Endodermal cell (in vitro differentiated cells): ENCODE measurements at regions not wholly inside any gene's neighbourhood (a gene's known extent, or its start where the extent isn't known, plus 50 kb on each side); places are given as distances from the start of the nearest gene placed in this dataset.

ENCODE experiments used
- DNase-seq: peaks from one replicate; pipeline ENCODE4 v3.0.0-alpha.2; 2017
- H3K27ac ChIP-seq: 2 replicates; pipeline ENCODE4 v1.5.1; 2013; ENCODE audit warnings: mild to moderate bottlenecking, low read depth, low read length, moderate library complexity
- H3K27me3 ChIP-seq: 2 replicates; pipeline ENCODE4 v1.6.1; 2013; ENCODE audit warnings: mild to moderate bottlenecking, low read length, moderate library complexity; ENCODE audit not compliant: insufficient read depth, control insufficient read depth, poor library complexity, severe bottlenecking
- H3K36me3 ChIP-seq: 2 replicates; pipeline ENCODE4 v1.7.0; 2013; ENCODE audit warnings: mild to moderate bottlenecking, low read length, moderate library complexity; ENCODE audit not compliant: control insufficient read depth, insufficient read depth
- H3K4me1 ChIP-seq: one replicate; pipeline ENCODE4 v1.7.0; 2013; ENCODE audit warnings: low read length; ENCODE audit not compliant: control insufficient read depth, insufficient read depth
- H3K4me3 ChIP-seq: 2 replicates; pipeline ENCODE4 v1.5.1; 2013; ENCODE audit warnings: mild to moderate bottlenecking, low read length, moderate library complexity
- H3K9ac ChIP-seq: 2 replicates; pipeline ENCODE4 v1.6.1; 2013; ENCODE audit warnings: mild to moderate bottlenecking, low read length, moderate library complexity; ENCODE audit not compliant: poor library complexity, severe bottlenecking; ENCODE audit errors: extremely low read depth
- H3K9me3 ChIP-seq: 2 replicates; pipeline ENCODE4 v1.6.1; 2013; ENCODE audit warnings: mild to moderate bottlenecking, low read length, moderate library complexity; ENCODE audit not compliant: control insufficient read depth
- H3K27ac Mint-ChIP-seq: 2 replicates; pipeline ENCODE4 v1.8.0; 2020; ENCODE audit warnings: mixed read lengths
- H3K27me3 Mint-ChIP-seq: 2 replicates; pipeline ENCODE4 v1.8.0; 2021; ENCODE audit warnings: mild to moderate bottlenecking, mixed read lengths; ENCODE audit not compliant: insufficient read depth
- H3K36me3 Mint-ChIP-seq: 2 replicates; pipeline ENCODE4 v1.8.0; 2020; ENCODE audit warnings: low read depth, mixed read lengths
- H3K4me1 Mint-ChIP-seq: 2 replicates; pipeline ENCODE4 v1.8.0; 2020; ENCODE audit warnings: mixed read lengths
- H3K4me3 Mint-ChIP-seq: 2 replicates; pipeline ENCODE4 v1.8.0; 2020; ENCODE audit warnings: mild to moderate bottlenecking, moderate library complexity, mixed read lengths
- H3K9me3 Mint-ChIP-seq: 2 replicates; pipeline ENCODE4 v1.8.0; 2020; ENCODE audit warnings: mild to moderate bottlenecking, mixed read lengths
- WGBS, 2 experiments: methylation state at CpG; one replicate each; pipeline versions ENCODE4 v1.1.5 to v1.1.7; 2013; ENCODE audit warnings: missing lambda C conversion rate in 2 of 2, mixed read lengths in 1 of 2; ENCODE audit not compliant: insufficient coverage in 1 of 2, insufficient read length in 1 of 2; 5-methylcytosine and 5-hydroxymethylcytosine counted together
- TF ChIP-seq, protein P1 (sequence below): fragments of 200-600 bp; sonication (generic); conservative IDR thresholded peaks from 2 replicates; pipeline ENCODE4 v1.5.0; 2021; ENCODE audit warnings: antibody characterized with exemption, mild to moderate bottlenecking

DNA sequence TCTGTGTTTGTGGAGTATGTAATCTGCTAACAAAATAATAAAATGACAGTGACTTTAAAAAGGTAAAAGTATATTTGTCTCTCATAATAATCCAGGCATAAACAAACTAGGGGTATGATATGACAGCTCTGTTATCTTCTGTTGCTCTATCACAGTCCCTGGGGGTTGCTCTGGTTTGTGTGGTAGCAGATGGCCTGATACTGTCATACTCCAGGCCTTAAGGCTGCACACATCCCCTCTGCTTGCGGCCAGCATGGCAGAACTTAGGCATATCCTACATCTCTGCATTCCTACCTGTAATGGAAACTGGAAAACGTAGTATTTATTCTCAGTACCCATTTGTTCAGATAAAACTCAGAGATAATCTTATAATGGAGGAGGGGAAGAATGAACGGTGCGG is 117.9 kb upstream of the HAND2 start:
- no peaks in the 10 kb centered on the region for H3K27me3 Mint-ChIP-seq
- no peaks in the 10 kb centered on the region for H3K27me3 ChIP-seq
- H3K4me1 ChIP-seq = no peaks in the 10 kb centered on the region
- no peak overlapping the region for H3K4me3 ChIP-seq
- no peak for DNase-seq
- H3K9ac ChIP-seq = no peak overlapping the region
- no peak overlapping the region for H3K4me3 Mint-ChIP-seq
- H3K27ac ChIP-seq = no peak overlapping the region
- H3K36me3 Mint-ChIP-seq = no peaks in the 10 kb centered on the region
- H3K9me3 ChIP-seq = no peaks in the 10 kb centered on the region
- TF ChIP-seq, protein P1, sequence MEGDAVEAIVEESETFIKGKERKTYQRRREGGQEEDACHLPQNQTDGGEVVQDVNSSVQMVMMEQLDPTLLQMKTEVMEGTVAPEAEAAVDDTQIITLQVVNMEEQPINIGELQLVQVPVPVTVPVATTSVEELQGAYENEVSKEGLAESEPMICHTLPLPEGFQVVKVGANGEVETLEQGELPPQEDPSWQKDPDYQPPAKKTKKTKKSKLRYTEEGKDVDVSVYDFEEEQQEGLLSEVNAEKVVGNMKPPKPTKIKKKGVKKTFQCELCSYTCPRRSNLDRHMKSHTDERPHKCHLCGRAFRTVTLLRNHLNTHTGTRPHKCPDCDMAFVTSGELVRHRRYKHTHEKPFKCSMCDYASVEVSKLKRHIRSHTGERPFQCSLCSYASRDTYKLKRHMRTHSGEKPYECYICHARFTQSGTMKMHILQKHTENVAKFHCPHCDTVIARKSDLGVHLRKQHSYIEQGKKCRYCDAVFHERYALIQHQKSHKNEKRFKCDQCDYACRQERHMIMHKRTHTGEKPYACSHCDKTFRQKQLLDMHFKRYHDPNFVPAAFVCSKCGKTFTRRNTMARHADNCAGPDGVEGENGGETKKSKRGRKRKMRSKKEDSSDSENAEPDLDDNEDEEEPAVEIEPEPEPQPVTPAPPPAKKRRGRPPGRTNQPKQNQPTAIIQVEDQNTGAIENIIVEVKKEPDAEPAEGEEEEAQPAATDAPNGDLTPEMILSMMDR = no peak
- no peaks in the 10 kb centered on the region for H3K9me3 Mint-ChIP-seq
- 96 to 100% methylated on average over 1 to 4 of the region's 4 CpGs for WGBS, 2 experiments
- H3K4me1 Mint-ChIP-seq = no peaks in the 10 kb centered on the region
- H3K27ac Mint-ChIP-seq = no peak overlapping the region
- no peaks in the 10 kb centered on the region for H3K36me3 ChIP-seq

DNA sequence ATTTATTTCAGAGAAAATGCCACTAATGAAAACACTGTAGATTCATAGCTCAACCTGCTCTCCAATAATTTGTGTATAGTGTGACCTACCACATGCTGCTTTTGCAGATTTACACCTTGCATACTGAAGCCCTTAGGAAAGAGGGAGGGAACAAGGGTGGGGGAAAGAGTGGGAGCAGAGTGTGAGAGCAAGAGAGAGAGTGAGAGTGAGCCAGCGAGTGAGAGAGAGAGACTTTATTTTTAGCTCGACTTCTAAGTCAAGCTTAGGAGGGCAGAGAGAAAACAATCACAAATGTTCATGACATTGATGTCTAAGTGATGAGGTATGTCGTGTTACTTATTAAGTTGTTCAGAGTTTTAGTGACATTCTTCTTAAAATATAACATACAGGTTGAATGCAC is 112.5 kb upstream of the HAND2 start:
- no peak overlapping the region for H3K27ac ChIP-seq
- TF ChIP-seq, protein P1 = no peak
- peak; percentile 51 for DNase-seq

DNA sequence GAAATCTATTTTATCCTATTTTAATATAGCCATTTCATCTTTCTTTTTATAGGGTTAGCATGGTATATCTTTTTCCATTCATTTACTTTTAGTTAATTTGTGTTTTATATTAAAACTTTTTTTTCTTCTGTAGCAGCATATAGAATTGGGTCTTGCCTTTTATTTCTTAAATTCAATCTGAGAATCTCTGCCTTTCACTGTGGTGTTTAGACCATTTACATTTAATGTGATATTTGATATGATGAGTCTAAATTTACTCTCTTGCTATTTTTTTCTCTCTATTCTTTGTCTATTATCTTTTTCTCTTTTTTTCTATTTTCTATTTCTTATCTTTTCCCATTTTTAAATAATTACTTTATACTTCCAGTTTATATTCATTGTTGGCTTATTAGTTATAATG is 105.4 kb upstream of the HAND2 start:
- H3K9me3 Mint-ChIP-seq = peaks cover 40% of the 10 kb centered on the region
- no peak overlapping the region for H3K27ac Mint-ChIP-seq
- Histone ChIP-seq H3K4me3 (no peak overlapping the region), H3K4me1 (no peaks in the 10 kb centered on the region), H3K9ac (no peak overlapping the region), H3K27ac (no peak overlapping the region), H3K27me3 (no peaks in the 10 kb centered on the region), H3K9me3 (peaks cover 19% of the 10 kb centered on the region), H3K36me3 (no peaks in the 10 kb centered on the region)
- peaks cover 8% of the 10 kb centered on the region for H3K36me3 Mint-ChIP-seq
- no peak for DNase-seq
- TF ChIP-seq, protein P1 = no peak
- H3K27me3 Mint-ChIP-seq = no peaks in the 10 kb centered on the region
- H3K4me1 Mint-ChIP-seq = no peaks in the 10 kb centered on the region
- H3K4me3 Mint-ChIP-seq = no peak overlapping the region

More for the DNA sequence above, 112.5 kb upstream of the HAND2 start:
- Mint-ChIP-seq H3K4me3 (no peak overlapping the region), H3K36me3 (peaks cover 2% of the 10 kb centered on the region), H3K27ac (no peak overlapping the region), H3K4me1 (peaks cover 3% of the 10 kb centered on the region), H3K27me3 (no peaks in the 10 kb centered on the region), H3K9me3 (peaks cover 12% of the 10 kb centered on the region)
- H3K9me3 ChIP-seq = no peaks in the 10 kb centered on the region
- no peak overlapping the region for H3K4me3 ChIP-seq
- no peaks in the 10 kb centered on the region for H3K27me3 ChIP-seq
- H3K9ac ChIP-seq = no peak overlapping the region
- 30 to 50% methylated on average over 2 to 3 of the region's 3 CpGs for WGBS, 2 experiments
- no peaks in the 10 kb centered on the region for H3K36me3 ChIP-seq
- no peaks in the 10 kb centered on the region for H3K4me1 ChIP-seq
